Central memory CD8-positive, alpha-beta T cell (primary cell): ENCODE measurements at regions not wholly inside any gene's neighbourhood (a gene's known extent, or its start where the extent isn't known, plus 50 kb on each side); places are given as distances from the start of the nearest gene placed in this dataset.
"Not testable (repeated sequence)": the region's sequence is repeated elsewhere in the genome, so short reads cannot be mapped to it uniquely, and the experiment has no call there.

Source experiments
- ATAC-seq: fragments of 150-1000 bp; cut with Tn5 transposase; replicated peaks from 2 replicates; pipeline ENCODE4 v1.10.0; 2022; ENCODE audit warnings: mild to moderate bottlenecking, moderate FRiP score, moderate number of reproducible peaks; ENCODE audit not compliant: poor library complexity, severe bottlenecking; ENCODE audit errors: extremely low read depth
- DNase-seq, 2 donors: peaks; one replicate each; pipeline ENCODE4 v3.0.0; 2021; ENCODE audit warnings: low spot score in 2 of 2
- H3K27ac Mint-ChIP-seq: one replicate; pipeline ENCODE4 v1.8.0; 2022; ENCODE audit warnings: low read depth, mild to moderate bottlenecking, moderate library complexity, mixed read lengths
- H3K27me3 Mint-ChIP-seq: one replicate; pipeline ENCODE4 v1.8.0; 2022; ENCODE audit warnings: mixed read lengths
- H3K36me3 Mint-ChIP-seq: one replicate; pipeline ENCODE4 v1.8.0; 2022; ENCODE audit warnings: mild to moderate bottlenecking, moderate library complexity, mixed read lengths; ENCODE audit not compliant: insufficient read depth
- H3K4me1 Mint-ChIP-seq: one replicate; pipeline ENCODE4 v1.8.0; 2022; ENCODE audit warnings: mixed read lengths
- H3K4me3 Mint-ChIP-seq: one replicate; pipeline ENCODE4 v1.8.0; 2022; ENCODE audit warnings: mild to moderate bottlenecking, moderate library complexity, mixed read lengths
- H3K9me3 Mint-ChIP-seq: one replicate; pipeline ENCODE4 v1.8.0; 2022; ENCODE audit warnings: mixed read lengths

GRCh38 chr13:88429862-88430261, 758.7 kb downstream of the SLITRK5 start:
- no peaks in the 10 kb centered on the region for H3K36me3 Mint-ChIP-seq
- ATAC-seq (no peak), DNase-seq (no peak)
- no peaks in the 10 kb centered on the region for H3K27me3 Mint-ChIP-seq
- no peak overlapping the region for H3K4me3 Mint-ChIP-seq
- no peaks in the 10 kb centered on the region for H3K4me1 Mint-ChIP-seq
- H3K27ac Mint-ChIP-seq, result no peak overlapping the region
- peaks cover 22% of the 10 kb centered on the region for H3K9me3 Mint-ChIP-seq

- Mint-ChIP-seq H3K4me1 (no peaks in the 10 kb centered on the region), H3K27ac (no peak overlapping the region), H3K36me3 (no peaks in the 10 kb centered on the region), H3K27me3 (no peaks in the 10 kb centered on the region), H3K9me3 (peaks cover 18% of the 10 kb centered on the region), H3K4me3 (no peak overlapping the region)
- DNase-seq (no peak), ATAC-seq (no peak)
These were observed 763.8 kb downstream of the SLITRK5 start for GRCh38 chr13:88434953-88435352.

DNA sequence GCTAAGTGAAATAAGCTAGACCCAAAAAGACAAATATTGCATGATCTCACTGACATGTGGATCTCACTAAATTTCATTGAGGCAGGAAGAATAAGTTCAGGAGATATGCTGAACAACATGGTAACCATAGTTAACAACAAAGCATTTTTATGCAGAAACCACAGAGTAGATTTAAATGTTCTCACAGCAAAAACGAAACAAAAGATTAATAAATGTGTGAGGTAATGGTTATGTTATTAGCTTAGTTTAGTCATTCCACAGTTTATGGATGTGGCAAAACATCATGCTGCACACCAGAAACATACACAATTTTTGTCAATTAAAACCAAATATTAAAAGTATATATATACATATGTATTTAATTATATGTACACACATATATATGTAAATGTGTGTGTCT, 765.8 kb downstream of the SLITRK5 start:
- Mint-ChIP-seq H3K27me3 (no peaks in the 10 kb centered on the region), H3K27ac (no peak overlapping the region), H3K4me3 (no peak overlapping the region), H3K9me3 (peaks cover 18% of the 10 kb centered on the region), H3K4me1 (no peaks in the 10 kb centered on the region), H3K36me3 (no peaks in the 10 kb centered on the region)
- DNase-seq, result no peak
- no peak for ATAC-seq

- no peaks in the 10 kb centered on the region for H3K27me3 Mint-ChIP-seq
- no peak overlapping the region for H3K4me3 Mint-ChIP-seq
- no peak for DNase-seq
- H3K36me3 Mint-ChIP-seq, result no peaks in the 10 kb centered on the region
- H3K4me1 Mint-ChIP-seq, result no peaks in the 10 kb centered on the region
- H3K27ac Mint-ChIP-seq, result no peak overlapping the region
- H3K9me3 Mint-ChIP-seq, result peaks cover 12% of the 10 kb centered on the region
- no peak for ATAC-seq
These were observed 779.3 kb downstream of the SLITRK5 start for GRCh38 chr13:88450515-88450914.

- no peaks in the 10 kb centered on the region for H3K27me3 Mint-ChIP-seq
- no peaks in the 10 kb centered on the region for H3K36me3 Mint-ChIP-seq
- ATAC-seq (no peak), DNase-seq (no peak)
- H3K27ac Mint-ChIP-seq, result no peak overlapping the region
- H3K4me1 Mint-ChIP-seq, result no peaks in the 10 kb centered on the region
- peaks cover 33% of the 10 kb centered on the region for H3K9me3 Mint-ChIP-seq
- H3K4me3 Mint-ChIP-seq, result no peak overlapping the region
These were observed 785.0 kb downstream of the SLITRK5 start for GRCh38 chr13:88456151-88456550.

DNA sequence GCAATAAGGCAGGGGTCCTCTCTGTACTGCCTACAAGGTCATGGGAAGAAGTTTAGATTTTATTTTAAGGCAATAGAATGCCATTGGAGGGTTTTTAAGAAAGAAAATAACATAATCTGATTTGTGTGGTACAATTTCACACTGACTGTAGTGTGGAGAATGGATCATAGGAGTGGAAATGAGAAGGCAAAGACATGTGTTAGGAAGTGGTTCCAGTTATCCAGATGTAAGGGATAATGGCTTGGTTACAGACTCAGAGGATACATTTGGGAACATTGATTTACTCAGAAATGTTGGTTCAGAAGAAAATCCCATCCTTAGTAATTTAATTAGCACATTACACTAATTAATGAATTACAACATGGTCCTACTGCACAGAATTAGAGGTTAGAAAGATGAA, 788.2 kb downstream of the SLITRK5 start:
- Mint-ChIP-seq H3K27me3 (no peaks in the 10 kb centered on the region), H3K4me3 (no peak overlapping the region), H3K36me3 (no peaks in the 10 kb centered on the region), H3K9me3 (peaks cover 36% of the 10 kb centered on the region), H3K4me1 (no peaks in the 10 kb centered on the region), H3K27ac (no peak overlapping the region)
- DNase-seq (no peak), ATAC-seq (no peak)

- no peaks in the 10 kb centered on the region for H3K36me3 Mint-ChIP-seq
- H3K9me3 Mint-ChIP-seq, result peaks cover 31% of the 10 kb centered on the region
- H3K4me1 Mint-ChIP-seq, result no peaks in the 10 kb centered on the region
- no peak overlapping the region for H3K27ac Mint-ChIP-seq
- DNase-seq (no peak), ATAC-seq (no peak)
- H3K4me3 Mint-ChIP-seq, result no peak overlapping the region
- no peaks in the 10 kb centered on the region for H3K27me3 Mint-ChIP-seq
These were observed 790.3 kb downstream of the SLITRK5 start for GRCh38 chr13:88461272-88462009.

DNA sequence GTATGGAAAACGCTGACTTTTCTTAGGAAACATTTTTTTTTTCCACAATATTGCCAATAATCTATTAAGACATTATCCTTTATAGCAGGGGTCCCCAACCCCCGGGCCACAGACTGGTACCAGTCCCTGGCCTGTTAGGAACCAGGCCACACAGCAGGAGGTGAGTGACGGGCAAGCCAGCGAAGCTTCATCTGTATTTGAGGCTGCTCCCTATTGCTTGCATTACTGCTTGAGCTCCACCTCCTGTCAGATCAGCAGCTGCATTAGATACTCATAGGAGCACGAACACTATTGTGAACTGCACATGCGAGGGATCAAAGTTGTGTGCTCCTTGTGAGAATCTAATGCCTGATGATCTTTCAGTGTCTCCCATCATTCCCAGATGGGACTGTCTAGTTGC, 793.7 kb downstream of the SLITRK5 start:
- no peaks in the 10 kb centered on the region for H3K36me3 Mint-ChIP-seq
- no peak overlapping the region for H3K4me3 Mint-ChIP-seq
- DNase-seq (no peak), ATAC-seq (no peak)
- peaks cover 17% of the 10 kb centered on the region for H3K9me3 Mint-ChIP-seq
- no peaks in the 10 kb centered on the region for H3K4me1 Mint-ChIP-seq
- H3K27me3 Mint-ChIP-seq, result no peaks in the 10 kb centered on the region
- no peak overlapping the region for H3K27ac Mint-ChIP-seq

DNA sequence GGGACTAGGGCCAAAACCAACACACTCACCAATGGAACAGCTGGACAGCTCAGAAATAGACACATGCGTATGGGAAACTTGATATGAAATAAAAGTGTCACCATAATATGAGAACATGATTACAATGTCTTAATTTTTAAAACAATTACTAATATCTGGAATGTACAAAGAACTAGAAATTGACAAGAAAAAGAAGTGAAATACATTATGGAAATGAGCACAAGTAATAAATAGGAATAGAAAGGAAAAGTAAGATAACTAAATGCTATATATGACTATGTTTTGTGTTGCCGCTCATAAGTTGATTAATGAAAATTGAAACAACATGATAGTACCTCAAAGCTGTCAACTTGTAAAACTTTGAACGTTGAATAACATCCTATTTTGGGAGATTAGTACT, 801.1 kb downstream of the SLITRK5 start:
- DNase-seq (no peak), ATAC-seq (no peak)
- no peaks in the 10 kb centered on the region for H3K27me3 Mint-ChIP-seq
- no peak overlapping the region for H3K27ac Mint-ChIP-seq
- H3K4me1 Mint-ChIP-seq, result no peaks in the 10 kb centered on the region
- peaks cover 4% of the 10 kb centered on the region for H3K9me3 Mint-ChIP-seq
- H3K4me3 Mint-ChIP-seq, result no peak overlapping the region
- H3K36me3 Mint-ChIP-seq, result no peaks in the 10 kb centered on the region

- Mint-ChIP-seq H3K36me3 (no peaks in the 10 kb centered on the region), H3K27ac (no peak overlapping the region), H3K9me3 (peaks cover 9% of the 10 kb centered on the region), H3K27me3 (no peaks in the 10 kb centered on the region), H3K4me1 (no peaks in the 10 kb centered on the region), H3K4me3 (no peak overlapping the region)
- ATAC-seq, result no peak
- DNase-seq, result no peak
These were observed 812.0 kb downstream of the SLITRK5 start for GRCh38 chr13:88483202-88483601.

- H3K36me3 Mint-ChIP-seq, result no peaks in the 10 kb centered on the region
- H3K9me3 Mint-ChIP-seq, result peaks cover 28% of the 10 kb centered on the region
- ATAC-seq, result no peak
- no peak for DNase-seq
- no peak overlapping the region for H3K27ac Mint-ChIP-seq
- no peaks in the 10 kb centered on the region for H3K27me3 Mint-ChIP-seq
- H3K4me3 Mint-ChIP-seq, result no peak overlapping the region
- no peaks in the 10 kb centered on the region for H3K4me1 Mint-ChIP-seq
These were observed 836.7 kb downstream of the SLITRK5 start for GRCh38 chr13:88507909-88508308.

DNA sequence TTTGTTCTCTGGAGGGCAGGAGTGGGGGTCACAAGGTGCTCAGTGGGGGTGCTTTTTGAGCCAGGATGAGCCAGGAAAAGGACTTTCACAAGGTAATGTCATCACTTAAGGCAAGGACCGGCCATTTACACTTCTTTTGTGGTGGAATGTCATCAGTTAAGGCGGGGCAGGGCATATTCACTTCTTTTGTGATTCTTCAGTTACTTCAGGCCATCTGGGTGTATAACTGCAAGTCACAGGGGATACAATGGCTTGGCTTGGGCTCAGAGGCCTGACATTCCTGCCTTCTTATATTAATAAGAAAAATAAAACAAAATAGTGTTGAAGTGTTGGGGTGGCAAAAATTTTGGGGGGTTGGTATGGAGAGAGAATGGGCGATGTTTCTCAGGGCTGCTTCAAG, 841.8 kb downstream of the SLITRK5 start:
- DNase-seq, H3K36me3 Mint-ChIP-seq, H3K27me3 Mint-ChIP-seq, H3K4me3 Mint-ChIP-seq, ATAC-seq, H3K27ac Mint-ChIP-seq, H3K4me1 Mint-ChIP-seq: not testable (repeated sequence)
- H3K9me3 Mint-ChIP-seq, result peaks cover 58% of the 10 kb centered on the region

DNA sequence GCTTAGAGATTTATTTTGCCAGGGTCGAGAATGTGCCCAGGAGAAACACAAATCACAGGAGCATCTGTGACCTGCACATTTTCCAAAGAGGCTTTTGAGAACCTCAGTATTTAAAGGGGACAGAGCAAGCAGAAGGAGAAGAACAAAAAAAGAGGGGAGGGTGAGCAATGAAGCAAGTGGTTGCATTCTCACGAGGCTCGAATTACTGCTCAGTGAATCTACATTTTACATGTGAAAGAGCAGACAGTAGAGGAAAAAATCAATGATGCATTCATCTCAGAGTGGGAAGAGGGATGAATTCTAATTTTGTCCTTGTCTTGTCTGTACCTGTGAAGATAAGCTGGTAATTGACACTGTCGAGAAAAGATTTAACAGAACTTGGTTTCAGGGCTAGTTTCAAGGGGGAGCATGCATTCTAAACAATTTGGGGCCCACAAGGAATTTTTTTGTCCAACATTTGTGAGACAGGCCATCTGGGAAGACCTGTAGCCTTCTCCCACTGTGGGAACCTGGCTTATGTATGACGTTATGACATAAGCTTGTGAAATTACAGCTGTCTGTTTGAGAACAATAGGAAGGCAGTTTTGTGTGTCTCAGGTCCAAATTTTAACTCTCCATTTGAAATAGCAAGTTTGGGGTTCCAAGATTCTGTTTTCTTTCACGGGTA, 855.1 kb downstream of the SLITRK5 start:
- DNase-seq (no peak), ATAC-seq (no peak)
- Mint-ChIP-seq H3K27me3 (no peaks in the 10 kb centered on the region), H3K4me3 (no peak overlapping the region), H3K4me1 (no peaks in the 10 kb centered on the region), H3K27ac (no peak overlapping the region), H3K9me3 (peaks cover 9% of the 10 kb centered on the region), H3K36me3 (no peaks in the 10 kb centered on the region)
